Hematopoietic multipotent progenitor cell treated with erythropoietin and hydrocortisone succinate and interleukin-3 and kit ligand, for 4 days (in vitro differentiated cells): ENCODE measurements at regions not wholly inside any gene's neighbourhood (a gene's known extent, or its start where the extent isn't known, plus 50 kb on each side); places are given as distances from the start of the nearest gene placed in this dataset.

Experiments used
- DNase-seq: peaks from one replicate; pipeline ENCODE4 v3.0.0-alpha.2; 2015

DNA sequence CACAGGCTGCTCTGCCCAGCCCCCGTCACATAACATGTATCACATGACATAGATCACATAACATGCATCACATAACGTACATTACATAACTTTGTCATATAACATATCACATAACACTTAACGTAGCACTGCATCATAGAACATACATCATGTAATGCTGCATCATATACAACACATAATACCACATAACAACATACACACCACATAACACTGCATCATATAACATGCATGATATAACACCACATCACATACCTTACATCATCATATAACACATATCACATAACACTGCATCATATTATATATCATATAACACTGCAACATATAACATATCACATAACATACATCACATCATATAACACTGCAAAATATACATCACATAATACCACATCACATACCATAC is 83.8 kb downstream of the AXIN2 start:
- no peak for DNase-seq

DNA sequence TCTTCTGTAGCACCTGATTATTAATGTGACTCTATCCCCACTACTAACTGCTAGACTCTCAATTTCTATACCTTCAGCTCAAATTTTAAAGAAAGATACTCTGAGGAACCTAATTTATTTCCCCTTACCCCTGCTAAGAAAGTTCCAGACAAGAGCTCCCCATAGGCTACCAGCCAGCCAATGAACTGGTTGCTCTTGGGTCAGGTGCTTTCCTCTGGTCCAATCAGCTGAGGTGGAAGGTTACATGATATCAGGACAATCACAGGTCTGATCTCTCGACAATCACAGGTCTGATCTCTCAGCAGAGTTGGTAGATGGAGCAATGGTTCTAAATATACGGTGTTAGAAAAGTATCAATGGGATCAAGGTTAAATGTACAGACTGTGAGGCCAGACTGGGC is 86.8 kb downstream of the AXIN2 start:
- no peak for DNase-seq

DNA sequence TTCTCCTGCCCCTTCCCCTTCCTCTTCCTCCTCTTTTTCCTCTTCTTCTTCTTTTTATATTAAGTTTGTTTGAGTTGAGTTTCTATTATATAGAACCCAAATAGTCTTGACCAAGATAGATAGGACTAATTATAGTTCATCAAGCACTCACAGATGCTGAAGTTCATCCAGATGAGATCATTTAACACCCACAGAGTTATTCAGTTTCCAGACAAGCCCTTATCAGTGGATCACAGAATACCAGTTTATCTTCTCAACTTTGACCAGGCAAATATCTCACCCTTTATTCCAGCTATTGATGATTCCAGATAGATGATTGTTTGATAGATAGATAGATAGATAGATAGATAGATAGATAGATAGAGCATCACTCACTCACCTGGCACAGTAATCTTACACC is 87.5 kb downstream of the AXIN2 start:
- no peak for DNase-seq

DNA sequence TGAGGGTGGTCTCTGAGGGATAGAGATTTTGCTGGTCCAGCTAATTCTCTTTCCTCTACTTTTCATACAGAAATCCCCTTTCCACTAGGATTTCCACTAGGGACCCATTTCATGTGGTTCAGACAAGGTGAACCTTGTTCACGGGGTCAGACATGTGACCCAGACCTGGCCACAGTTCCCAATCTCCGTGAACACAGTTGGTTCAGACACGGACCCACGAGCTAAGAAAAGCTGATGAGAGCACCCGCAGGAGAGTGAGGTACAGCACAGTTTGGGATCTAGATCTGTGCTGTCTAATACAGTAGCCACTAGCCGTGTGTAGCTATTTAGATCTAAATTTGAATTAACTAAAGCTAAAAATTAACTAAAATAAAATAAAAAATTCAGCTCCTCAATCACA is 88.1 kb downstream of the AXIN2 start:
- no peak for DNase-seq

DNA sequence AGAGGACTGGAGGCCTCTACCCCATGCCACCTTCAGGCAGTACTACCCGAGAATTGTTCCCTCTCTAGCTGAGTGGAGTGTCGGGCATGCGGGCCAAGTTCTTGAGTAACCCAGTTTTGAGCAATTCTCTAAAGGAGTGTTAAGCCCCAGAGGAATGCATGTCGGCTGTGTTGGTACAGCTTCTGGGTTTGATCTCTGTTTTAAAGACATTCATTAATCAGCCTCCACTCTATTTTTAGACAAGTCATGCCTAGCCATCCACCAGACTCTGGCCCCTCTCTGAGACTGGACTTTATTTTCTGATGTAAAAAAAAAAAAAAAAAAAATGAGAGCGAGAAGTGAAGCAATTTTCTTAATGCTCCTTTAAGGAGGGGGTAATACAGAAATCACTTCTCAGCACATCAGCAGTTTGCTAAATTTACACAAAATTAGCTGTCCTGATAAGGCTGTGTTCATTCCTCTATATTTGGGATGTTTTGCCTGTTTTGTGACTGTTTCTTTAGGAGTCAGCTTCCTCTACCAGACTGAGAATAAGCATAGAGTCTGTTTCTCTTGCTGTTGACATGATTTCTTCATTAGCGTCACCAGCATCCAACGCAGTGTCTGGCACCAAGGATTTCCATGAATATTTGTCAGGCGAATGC is 88.7 kb downstream of the AXIN2 start:
- no peak for DNase-seq

DNA sequence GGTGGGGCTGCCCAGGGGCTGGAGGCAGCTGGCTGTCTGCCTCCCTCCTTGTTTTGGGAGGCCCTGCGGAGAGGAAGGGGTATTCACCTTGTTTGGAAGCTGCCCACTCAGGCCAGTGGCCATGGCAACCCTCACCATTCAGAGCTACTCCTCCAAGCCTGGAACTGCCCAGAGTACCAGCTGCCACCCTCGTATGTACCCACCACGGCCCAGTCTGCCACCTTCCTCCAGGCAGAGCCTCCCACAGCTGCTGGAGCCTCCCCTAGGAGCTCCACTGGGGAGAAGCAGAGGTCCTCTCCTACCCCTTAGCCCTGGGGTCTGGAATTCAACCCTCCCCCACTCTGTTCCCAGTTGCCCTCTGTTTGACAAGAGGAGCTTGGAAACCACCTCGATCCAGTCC is 90.7 kb downstream of the AXIN2 start:
- DNase-seq = no peak

DNA sequence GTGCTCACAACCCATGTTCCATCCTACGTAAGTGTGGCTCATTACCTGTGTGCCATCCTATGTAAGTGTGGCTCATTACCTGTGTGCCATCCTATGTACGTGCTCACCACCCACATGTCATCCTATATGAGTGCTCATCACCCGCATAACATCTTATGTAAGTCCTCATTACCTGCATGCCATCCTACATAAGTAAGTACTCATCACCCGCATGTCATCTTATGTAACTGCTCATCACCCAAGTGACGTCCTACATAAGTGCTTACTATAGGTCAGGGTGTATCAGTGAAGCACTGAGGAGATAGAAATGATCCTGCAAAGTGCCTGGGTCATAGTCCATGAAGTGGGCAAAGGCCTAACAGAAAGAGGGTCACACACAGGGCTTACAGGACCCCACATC is 93.1 kb downstream of the AXIN2 start:
- DNase-seq = no peak

DNA sequence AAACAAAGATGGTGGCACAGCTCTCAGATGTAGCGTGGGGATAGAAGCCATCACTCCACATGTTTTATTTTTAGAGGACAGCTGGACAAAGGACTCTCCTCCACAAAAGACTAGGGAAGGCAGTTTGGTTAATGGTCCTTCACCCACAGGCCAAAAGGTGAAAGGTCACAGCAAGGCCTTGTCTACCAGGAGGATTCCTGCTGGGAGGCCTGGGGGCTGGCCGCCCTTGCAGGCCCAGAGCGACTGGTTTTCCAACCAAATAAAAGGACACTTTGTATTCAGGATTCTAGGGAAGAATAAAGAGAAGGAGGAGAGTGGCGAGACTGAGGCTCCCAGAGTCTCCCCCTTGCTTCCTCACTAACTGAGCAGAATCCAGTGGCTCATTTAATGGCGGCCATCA is 94.3 kb downstream of the AXIN2 start:
- no peak for DNase-seq

DNA sequence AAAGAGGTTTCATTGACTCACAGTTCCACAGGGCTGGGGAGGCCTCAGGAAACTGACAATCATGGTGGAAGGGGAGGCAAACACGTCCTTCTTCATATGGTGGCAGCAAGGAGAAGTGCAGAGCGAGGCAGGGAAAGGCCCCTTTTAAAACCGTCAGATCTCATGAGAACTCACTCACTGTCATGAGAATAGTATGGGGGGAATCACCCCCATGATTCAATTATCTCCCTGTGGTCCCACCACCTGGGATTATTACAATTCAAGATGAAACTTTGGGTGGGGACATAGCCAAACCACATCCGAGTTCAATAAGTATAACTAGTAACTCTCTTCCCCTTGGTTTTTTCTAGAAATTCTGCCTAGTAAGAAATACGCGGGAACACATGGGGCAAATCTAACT is 94.9 kb downstream of the AXIN2 start:
- no peak for DNase-seq

DNA sequence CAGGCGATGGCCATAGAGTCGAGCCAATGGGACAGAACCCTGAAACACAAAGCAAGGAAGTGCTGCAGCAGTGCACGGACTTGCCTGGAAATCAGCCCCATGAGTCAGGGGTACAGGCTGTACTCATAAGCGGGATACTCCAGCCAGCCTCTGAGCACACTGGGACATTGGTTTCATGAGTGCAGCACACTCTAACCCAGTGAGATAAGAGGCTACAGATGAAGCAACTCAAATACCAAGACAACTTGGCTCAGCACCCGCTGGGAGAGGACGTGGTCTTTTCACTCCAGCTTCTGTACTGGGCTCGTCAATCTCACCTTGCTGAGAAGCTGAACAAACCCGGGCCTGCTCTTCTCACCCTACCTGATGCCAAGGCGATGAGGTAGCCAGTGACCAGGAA is 98.2 kb downstream of the AXIN2 start:
- DNase-seq = no peak

DNA sequence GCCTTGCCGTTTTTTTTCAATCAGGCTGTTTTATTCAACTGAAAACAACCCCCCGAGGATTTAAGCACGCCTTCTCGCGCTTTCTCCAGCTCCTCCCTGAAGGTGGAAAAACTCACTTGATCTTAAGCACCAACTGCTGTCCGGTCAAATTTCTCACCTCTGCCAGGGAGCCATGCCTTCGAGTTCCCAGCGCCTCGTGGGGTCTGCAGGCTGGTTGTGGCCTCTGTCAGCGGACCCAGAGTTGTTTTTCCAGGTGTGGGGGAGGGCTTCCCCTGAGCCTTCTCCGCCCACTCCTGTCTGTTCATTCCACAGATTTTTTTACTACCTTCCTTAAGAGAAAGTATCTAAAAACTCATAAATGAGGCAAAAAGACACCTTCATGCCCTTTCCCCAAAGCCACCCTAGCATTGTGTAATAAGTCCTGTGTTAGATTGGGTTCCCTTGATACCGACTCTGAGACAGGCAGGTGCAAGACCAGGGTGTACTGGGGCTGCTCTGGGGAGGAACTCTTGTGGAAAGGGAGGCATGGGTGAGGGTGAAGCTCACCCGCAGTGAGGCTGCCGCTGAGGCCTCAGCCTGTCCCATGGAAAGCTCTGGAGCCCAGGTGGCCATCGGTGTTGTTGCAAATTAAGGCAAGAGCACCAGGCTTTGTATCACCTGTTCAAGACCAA is 101.6 kb downstream of the AXIN2 start:
- no peak for DNase-seq

DNA sequence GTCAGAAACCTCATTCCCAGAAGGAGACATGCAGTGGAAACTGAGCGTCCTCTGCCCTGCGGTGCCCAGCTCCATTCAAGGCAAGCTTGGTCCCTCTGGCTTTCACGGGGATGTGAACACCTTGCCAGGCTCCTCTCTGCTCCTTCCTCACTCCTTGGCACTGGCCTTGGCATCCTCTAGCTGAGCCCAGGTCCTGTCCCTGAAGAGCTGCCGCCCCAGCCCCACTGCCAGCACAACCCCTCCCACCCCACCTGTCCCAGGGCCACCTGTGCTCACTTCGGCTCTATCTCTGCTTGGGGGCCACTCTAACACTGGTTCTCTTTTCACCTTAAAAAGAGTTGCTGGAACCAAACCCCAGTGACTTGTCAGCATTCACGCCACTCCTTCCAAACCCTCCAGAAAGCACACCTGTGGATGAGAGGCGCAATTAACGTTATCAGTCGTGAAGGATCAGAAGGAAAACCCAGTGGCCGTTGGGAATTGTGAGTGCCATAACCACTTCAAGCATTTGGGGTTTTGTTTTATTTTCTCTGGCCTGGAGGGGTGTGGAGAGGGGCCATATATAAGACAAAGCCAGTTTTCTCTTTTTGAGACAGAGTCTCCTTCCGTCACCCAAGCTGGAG is 103.7 kb downstream of the AXIN2 start:
- DNase-seq = no peak

DNA sequence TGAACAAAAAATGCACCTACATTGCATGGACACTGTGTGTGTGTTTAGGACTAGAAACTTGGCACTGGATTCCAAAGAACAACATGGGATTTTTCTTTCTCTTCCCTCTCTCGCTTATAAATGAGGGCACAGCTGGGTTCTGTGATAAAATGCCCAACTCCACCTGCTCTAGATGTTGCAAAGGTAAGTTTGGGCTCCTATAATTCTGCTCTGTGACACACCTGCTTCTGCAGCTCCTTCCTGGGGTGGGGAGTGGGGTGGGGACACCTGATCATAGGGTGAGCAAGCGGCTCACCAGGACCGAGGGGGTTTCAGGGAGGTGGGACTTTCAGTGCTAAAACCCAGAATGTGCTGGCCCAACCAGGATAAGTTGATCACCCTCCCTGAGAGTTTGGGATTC is 104.3 kb downstream of the AXIN2 start:
- DNase-seq = no peak

DNA sequence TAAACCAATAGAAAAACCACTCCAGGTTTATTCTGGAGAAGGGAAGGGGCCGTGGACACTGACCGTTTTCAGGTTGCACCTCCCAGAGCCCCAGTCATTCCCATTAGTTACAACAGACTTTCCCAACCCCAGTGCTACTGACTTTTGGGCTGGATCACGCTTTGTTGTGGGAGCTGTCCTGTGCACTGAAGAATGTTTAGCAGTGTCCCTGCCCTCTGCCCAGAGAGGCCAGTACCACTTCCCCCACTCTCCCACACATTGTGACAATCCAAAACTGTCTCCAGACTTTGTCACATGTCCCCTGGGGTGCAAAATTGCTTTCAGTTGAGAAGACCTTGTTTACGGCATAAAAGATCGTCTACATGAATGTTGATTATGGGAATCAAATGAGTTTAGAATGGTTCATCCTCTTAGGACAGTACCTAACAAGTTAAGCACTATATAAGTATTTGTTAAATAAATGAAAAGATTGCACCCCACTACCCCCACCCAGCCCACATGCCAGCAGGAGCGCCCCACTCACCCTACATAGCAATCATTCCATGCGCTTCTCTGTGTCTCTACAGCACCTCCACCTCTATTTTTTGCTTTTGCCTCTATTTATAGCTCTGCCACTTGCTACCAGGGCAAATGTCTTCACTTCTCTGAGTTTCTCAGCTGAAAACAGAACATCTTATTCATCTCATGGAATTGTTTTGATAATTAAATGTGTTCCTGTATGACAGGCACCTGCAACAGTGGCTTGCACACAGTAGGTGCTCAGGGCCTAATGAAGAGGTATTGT is 104.9 kb downstream of the AXIN2 start:
- DNase-seq = no peak

DNA sequence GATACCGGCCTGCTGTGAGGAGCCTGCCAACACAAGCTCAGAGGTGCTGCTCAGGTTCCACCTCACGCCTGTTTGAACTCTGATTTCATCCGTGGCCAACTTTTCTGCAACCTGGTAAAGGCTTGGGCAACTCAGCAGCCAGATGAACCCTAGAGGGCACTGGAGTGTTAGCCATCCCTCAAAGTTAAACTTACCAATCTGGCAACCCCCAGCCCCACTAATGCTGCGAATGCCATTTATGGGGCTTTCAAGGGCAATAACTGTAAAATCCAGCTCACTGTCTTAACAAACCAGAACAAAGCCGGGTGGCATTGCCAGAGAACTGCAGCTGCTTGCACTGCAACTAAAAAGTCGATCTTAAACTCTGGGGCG is 105.5 kb downstream of the AXIN2 start:
- no peak for DNase-seq

DNA sequence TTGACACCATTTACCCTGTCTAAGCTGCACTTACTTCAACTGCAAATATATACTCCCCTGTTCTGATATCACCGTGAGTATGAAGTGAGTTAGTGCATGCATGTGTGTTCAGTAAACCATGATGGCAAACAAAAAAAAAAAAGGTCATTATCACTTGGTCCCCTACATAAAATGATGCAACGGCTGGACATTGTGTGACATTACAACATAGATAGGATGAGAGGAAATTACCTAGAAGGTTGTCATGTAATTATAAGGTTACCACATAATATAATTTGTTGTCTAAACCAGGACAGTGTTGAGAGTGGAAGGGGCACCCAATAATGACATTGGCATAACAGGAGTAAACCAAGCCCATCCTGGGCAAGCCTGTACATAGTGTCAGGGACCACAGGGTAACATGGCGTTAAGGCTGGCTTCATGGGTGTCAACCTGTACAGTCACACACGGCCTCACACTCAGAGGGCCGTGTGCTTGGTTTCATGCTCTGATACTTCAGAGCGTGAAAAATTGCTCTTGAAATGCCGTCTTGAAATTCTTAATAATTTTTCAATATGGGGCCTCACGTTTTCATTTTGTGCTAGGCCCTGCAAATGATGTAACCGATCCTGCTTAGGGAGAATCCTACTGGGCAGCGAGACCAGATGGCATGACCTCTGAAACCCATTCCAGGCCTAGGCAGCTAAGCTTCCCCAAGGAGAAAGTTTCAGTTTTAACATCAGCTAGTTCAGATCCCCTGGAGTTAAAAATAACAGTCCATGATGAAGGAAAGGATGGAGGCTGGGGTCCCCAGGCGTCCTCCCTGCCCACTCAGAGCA is 106.1 kb downstream of the AXIN2 start:
- no peak for DNase-seq

DNA sequence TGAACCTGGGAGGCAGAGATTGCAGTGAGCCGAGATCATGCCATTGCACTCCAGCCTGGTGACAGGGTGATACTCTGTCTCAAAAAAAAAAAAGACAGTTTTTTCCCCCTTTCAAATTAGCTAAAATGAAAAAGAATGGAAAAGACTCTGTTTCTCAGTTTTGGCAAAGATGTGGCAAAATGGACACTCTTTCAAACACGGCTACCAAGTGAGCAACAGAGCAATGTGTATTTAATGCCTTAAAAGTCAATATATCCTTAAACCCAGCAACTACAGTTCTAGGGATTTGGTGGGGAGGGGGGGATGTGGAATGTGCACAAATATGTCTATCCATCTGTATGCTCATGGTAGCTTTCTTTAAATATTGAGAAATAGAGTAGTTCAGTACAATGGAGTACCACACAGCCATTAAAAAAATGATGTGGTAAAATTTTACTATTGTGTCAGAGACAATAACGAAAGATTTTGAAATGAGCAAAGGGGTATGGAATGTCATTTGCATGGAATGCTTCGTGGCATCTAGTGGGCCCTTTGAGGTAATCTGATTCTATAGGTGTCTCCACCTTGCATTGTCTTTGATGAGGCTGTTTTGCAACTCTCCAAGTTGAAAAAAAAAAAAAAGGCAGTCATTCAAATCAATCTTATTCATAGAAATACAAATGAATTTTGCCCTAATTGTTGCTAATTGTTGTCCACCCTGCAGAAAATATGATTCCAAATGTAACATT is 108.1 kb downstream of the AXIN2 start:
- DNase-seq = no peak

DNA sequence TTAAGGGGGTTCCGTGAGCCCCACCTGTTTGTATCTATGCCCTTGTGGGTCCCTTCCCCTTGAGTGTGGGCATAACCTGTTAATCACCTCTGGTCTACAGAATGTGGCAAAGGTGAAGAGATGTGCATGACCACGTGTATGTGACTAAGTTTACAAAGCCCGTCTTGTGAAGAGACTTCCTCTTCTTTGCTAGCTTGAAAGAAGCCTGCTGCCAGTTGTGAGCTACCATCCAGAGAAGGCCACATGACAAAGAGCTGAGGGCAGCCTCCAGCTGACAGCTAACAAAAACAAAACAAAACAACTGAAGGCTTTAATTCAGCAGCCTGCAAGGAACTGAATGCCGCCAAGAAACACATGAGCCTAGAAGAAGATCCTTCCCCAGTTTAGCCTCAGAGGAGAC is 112.0 kb downstream of the AXIN2 start:
- DNase-seq = no peak

DNA sequence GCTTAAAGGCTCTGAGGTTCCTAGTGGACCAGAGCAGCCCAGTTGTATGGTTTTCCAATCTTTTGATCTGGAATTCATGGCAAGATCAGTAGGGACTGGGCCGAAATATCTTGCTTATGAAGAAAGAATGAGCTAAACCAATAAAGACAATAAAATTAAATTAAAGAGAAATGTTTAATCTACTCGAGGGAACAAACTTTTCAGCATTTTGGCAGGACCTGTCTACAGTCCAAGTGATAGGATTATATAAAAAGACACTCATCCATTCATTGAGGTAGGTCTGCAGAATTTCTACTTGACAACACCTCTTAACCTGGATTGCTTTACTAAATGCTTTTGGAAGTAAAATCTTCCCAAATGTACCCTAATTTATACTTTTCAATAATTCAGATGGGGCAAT is 113.6 kb downstream of the AXIN2 start:
- no peak for DNase-seq

DNA sequence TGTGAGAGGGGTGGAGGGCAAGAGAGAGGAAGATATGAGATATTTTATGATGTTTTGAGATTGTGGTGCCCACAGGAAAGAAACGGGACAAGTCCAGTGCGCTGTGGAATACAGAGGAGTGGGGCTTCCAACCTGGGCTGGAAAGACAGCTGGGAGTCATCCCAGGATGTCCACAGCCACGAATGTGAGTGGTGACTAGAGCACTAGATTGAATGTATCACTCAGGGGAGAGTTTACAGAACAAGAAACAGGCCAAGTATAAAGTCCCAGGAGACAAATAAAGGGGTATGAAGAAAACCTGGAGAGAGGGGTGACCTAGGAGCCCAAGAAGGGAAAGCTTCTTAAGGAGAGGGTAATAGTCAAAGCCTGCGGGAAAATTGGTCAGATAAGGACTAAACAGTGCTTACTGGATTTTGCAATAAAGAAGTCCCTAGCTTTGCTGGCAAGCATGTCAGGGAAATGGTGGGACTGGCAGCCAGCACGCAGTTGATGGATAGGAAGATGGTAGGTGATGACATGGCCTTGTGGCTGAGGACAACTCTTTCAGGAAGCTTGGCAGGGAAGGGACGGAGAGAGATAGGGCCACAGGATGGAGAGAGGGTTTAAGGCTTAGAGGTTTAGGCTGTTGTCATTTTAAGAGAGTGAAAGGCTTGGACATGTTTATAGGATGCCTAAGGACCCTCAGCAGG is 114.5 kb downstream of the AXIN2 start:
- DNase-seq = no peak

DNA sequence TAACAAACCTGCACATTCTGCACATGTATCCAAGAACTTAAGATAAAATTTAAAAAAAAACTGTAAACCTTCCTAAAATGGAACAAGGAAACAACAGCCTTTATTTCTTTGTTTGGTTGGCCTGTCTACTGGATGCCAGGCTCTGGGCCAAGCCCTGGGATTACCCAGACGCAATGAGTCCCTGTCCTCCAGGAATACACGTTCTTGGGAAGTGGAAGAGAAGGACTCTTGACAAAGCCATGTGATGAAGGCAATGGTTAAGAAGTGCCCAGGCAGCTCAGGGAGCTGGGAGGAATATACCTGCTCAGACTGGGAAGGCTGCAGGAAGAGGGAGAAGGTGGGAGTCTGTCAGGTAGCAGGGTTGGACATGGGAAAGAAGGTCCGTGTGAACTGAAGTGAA is 115.4 kb downstream of the AXIN2 start:
- no peak for DNase-seq

DNA sequence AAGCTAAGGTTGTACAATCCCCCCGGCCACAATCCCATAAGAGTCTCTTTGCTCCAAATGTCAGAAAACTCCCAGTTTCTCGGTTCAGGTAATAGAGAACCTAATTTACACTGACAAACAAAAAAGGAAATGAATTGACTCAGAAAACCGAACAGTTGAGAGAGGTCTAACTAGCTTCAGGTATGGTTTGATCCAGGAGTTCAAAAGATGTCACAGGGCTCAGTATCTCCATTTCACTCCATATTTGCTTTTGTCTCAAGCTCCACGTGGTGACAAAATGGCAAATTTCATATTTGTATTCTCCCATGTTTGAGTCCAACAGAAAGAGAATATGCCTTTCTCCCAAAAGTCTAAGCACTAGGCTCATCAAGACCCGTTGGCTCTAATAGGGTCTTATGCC is 117.4 kb downstream of the AXIN2 start:
- no peak for DNase-seq
